Mucosa of rectum (tissue), 2 donors: ENCODE measurements at regions not wholly inside any gene's neighbourhood (a gene's known extent, or its start where the extent isn't known, plus 50 kb on each side); places are given as distances from the start of the nearest gene placed in this dataset.

Experiments used
- H3K27ac ChIP-seq, 2 donors: one replicate each; pipeline ENCODE4 v1.7.0; 2013; ENCODE audit warnings: inconsistent platforms in 2 of 2, low read depth in 2 of 2, low read length in 2 of 2
- H3K27me3 ChIP-seq, 2 donors: one replicate each; pipeline ENCODE4 v1.7.0; 2013; ENCODE audit warnings: low read length in 2 of 2; ENCODE audit not compliant: control insufficient read depth in 2 of 2, insufficient read depth in 2 of 2
- H3K36me3 ChIP-seq, 2 donors: one replicate each; pipeline ENCODE4 v1.7.0; 2013; ENCODE audit warnings: low read length in 2 of 2; ENCODE audit not compliant: control insufficient read depth in 2 of 2, insufficient read depth in 2 of 2
- H3K4me1 ChIP-seq, 2 donors: one replicate each; pipeline ENCODE4 v1.7.0; 2013; ENCODE audit warnings: low read length in 2 of 2, mild to moderate bottlenecking in 1 of 2; ENCODE audit not compliant: control insufficient read depth in 2 of 2, insufficient read depth in 2 of 2
- H3K4me3 ChIP-seq, 2 donors: one replicate each; pipeline ENCODE4 v1.7.0; 2013; ENCODE audit warnings: low read length in 2 of 2
- H3K9ac ChIP-seq, 2 donors: one replicate each; pipeline ENCODE4 v1.7.0; 2013; ENCODE audit warnings: low read length in 2 of 2, low read depth in 1 of 2, mild to moderate bottlenecking in 1 of 2
- H3K9me3 ChIP-seq, 2 donors: one replicate each; pipeline ENCODE4 v1.7.0; 2013; ENCODE audit warnings: low read length in 2 of 2; ENCODE audit not compliant: control insufficient read depth in 2 of 2
- donor health status: healthy.
- donor health status: Normal muscosa, but diverticular disease.

- Histone ChIP-seq H3K27me3 (no peaks in the 10 kb centered on the region), H3K27ac (no peak overlapping the region), H3K4me3 (no peak overlapping the region), H3K36me3 (no peaks in the 10 kb centered on the region), H3K4me1 (no peaks in the 10 kb centered on the region), H3K9me3 (no peaks in the 10 kb centered on the region), H3K9ac (no peak overlapping the region)
Observed at GRCh38 chr2:120809609-120810440, 74.2 kb downstream of the GLI2 start.

- no peak overlapping the region for H3K9ac ChIP-seq
- no peak overlapping the region for H3K4me3 ChIP-seq
- no peaks in the 10 kb centered on the region for H3K4me1 ChIP-seq
- no peaks in the 10 kb centered on the region for H3K36me3 ChIP-seq
- no peak overlapping the region for H3K27ac ChIP-seq
- no peaks in the 10 kb centered on the region for H3K9me3 ChIP-seq
- peaks cover 0 to under 1% of the 10 kb centered on the region in 2 donors for H3K27me3 ChIP-seq
Observed at GRCh38 chr2:120810639-120811038, 75.0 kb downstream of the GLI2 start.

- Histone ChIP-seq H3K9me3 (no peaks in the 10 kb centered on the region), H3K27ac (no peak overlapping the region), H3K4me3 (no peak overlapping the region), H3K27me3 (peaks cover 0 to 2% of the 10 kb centered on the region in 2 donors), H3K36me3 (no peaks in the 10 kb centered on the region), H3K4me1 (no peaks in the 10 kb centered on the region), H3K9ac (no peak overlapping the region)
Observed at GRCh38 chr2:120812866-120813265, 77.2 kb downstream of the GLI2 start.

GRCh38 chr2:120814352-120814751 is 78.7 kb downstream of the GLI2 start:
- Histone ChIP-seq H3K27ac (no peak overlapping the region), H3K27me3 (peaks cover 0 to 2% of the 10 kb centered on the region in 2 donors), H3K9me3 (no peaks in the 10 kb centered on the region), H3K4me1 (no peaks in the 10 kb centered on the region), H3K36me3 (no peaks in the 10 kb centered on the region), H3K4me3 (no peak overlapping the region), H3K9ac (no peak overlapping the region)

GRCh38 chr2:120815292-120815691 is 79.6 kb downstream of the GLI2 start:
- Histone ChIP-seq H3K9me3 (no peaks in the 10 kb centered on the region), H3K4me3 (no peak overlapping the region), H3K4me1 (no peaks in the 10 kb centered on the region), H3K27me3 (peaks cover 0 to 2% of the 10 kb centered on the region in 2 donors), H3K36me3 (no peaks in the 10 kb centered on the region), H3K9ac (no peak overlapping the region), H3K27ac (no peak overlapping the region)

- no peaks in the 10 kb centered on the region for H3K36me3 ChIP-seq
- H3K27ac ChIP-seq: no peak overlapping the region
- no peak overlapping the region for H3K9ac ChIP-seq
- peaks cover 0 to 2% of the 10 kb centered on the region in 2 donors for H3K27me3 ChIP-seq
- H3K9me3 ChIP-seq: no peaks in the 10 kb centered on the region
- no peak overlapping the region for H3K4me3 ChIP-seq
- H3K4me1 ChIP-seq: no peaks in the 10 kb centered on the region
Observed at GRCh38 chr2:120817136-120817955, 81.7 kb downstream of the GLI2 start.

- H3K36me3 ChIP-seq: no peaks in the 10 kb centered on the region
- no peak overlapping the region for H3K27ac ChIP-seq
- H3K4me1 ChIP-seq: no peaks in the 10 kb centered on the region
- no peak overlapping the region for H3K4me3 ChIP-seq
- no peaks in the 10 kb centered on the region for H3K9me3 ChIP-seq
- H3K9ac ChIP-seq: no peak overlapping the region
- peaks cover 0 to 2% of the 10 kb centered on the region in 2 donors for H3K27me3 ChIP-seq
Observed at GRCh38 chr2:120817956-120818325, 82.3 kb downstream of the GLI2 start.

GRCh38 chr2:120818441-120818920 is 82.8 kb downstream of the GLI2 start:
- Histone ChIP-seq H3K4me1 (no peaks in the 10 kb centered on the region), H3K27ac (peak overlapping the region in 1 of 2 donors; percentile 27), H3K9ac (no peak overlapping the region)

GRCh38 chr2:120819720-120820210 is 84.1 kb downstream of the GLI2 start:
- H3K9me3 ChIP-seq: no peaks in the 10 kb centered on the region
- peak overlapping the region in 1 of 2 donors; percentile 62 for H3K27ac ChIP-seq
- no peaks in the 10 kb centered on the region for H3K36me3 ChIP-seq
- no peaks in the 10 kb centered on the region for H3K4me1 ChIP-seq
- H3K4me3 ChIP-seq: no peak overlapping the region
- H3K27me3 ChIP-seq: peaks cover 0 to 2% of the 10 kb centered on the region in 2 donors
- no peak overlapping the region for H3K9ac ChIP-seq

More at GRCh38 chr2:120818441-120818920, 82.8 kb downstream of the GLI2 start:
- Histone ChIP-seq H3K4me3 (no peak overlapping the region), H3K9me3 (no peaks in the 10 kb centered on the region), H3K27me3 (peaks cover 0 to 2% of the 10 kb centered on the region in 2 donors), H3K36me3 (no peaks in the 10 kb centered on the region)
